ENCODE measurements at regions not wholly inside any gene's neighbourhood (a gene's known extent, or its start where the extent isn't known, plus 50 kb on each side); places are given as distances from the start of the nearest gene placed in this dataset.

GRCh38 chr3:194285850-194286197 is 65.3 kb downstream of the CPN2 start:
- TF ChIP-seq, protein P1, sequence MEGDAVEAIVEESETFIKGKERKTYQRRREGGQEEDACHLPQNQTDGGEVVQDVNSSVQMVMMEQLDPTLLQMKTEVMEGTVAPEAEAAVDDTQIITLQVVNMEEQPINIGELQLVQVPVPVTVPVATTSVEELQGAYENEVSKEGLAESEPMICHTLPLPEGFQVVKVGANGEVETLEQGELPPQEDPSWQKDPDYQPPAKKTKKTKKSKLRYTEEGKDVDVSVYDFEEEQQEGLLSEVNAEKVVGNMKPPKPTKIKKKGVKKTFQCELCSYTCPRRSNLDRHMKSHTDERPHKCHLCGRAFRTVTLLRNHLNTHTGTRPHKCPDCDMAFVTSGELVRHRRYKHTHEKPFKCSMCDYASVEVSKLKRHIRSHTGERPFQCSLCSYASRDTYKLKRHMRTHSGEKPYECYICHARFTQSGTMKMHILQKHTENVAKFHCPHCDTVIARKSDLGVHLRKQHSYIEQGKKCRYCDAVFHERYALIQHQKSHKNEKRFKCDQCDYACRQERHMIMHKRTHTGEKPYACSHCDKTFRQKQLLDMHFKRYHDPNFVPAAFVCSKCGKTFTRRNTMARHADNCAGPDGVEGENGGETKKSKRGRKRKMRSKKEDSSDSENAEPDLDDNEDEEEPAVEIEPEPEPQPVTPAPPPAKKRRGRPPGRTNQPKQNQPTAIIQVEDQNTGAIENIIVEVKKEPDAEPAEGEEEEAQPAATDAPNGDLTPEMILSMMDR (IDR thresholded peaks at IDR 0.05): no peak
- TF ChIP-seq POLR2A (IDR thresholded peaks at IDR 0.05): no peak

Data from body of pancreas (tissue), 4 donors.